GM21367 (cell line): ENCODE measurements at regions not wholly inside any gene's neighbourhood (a gene's known extent, or its start where the extent isn't known, plus 50 kb on each side); places are given as distances from the start of the nearest gene placed in this dataset.

Source experiments
- ATAC-seq: cut with Tn5 transposase; IDR thresholded peaks from one replicate; pipeline ENCODE4 v1.9.1; 2021; ENCODE audit not compliant: unreplicated experiment

DNA sequence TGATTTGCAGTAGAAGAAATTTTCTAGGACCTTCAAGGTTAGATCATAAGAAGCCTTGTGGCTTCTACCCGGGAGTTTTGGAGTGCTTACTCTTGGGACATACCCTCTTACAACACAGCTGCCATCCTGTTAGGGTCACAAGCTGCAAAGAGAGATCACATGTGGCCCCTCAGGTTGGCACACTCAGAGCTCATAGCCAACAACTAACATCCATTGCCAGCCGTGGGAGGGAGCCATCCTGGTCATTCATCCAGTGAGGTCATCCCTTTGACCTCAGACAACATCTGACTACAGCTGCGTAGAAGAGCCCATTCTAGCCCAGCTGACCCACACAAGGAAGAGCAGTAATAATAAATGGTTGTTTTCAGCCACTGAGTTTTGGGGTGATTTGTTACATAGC lies 76.9 kb upstream of the NABP1 start:
- no peak for ATAC-seq

DNA sequence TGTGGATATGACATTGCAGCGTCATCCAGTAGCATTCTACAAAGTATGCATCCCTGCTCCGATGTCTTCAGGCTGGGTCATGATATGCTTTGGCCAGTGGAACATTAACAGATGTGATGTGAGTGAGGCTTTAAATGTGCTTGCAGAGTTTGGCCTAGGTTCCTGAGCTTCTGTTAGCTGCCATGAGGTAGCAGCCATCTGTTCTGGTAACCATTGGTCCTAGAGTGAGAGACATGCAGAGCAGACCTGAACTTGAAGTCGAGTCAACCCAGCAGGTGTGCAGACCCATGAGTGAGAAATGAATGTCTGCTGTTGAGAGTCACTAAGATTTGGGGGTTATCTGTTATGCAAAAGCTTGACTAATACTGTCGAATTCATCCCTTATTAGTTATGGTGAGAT lies 73.8 kb upstream of the NABP1 start:
- ATAC-seq = no peak

GRCh38 chr2:191607096-191607495 lies 70.8 kb upstream of the NABP1 start:
- ATAC-seq = no peak

DNA sequence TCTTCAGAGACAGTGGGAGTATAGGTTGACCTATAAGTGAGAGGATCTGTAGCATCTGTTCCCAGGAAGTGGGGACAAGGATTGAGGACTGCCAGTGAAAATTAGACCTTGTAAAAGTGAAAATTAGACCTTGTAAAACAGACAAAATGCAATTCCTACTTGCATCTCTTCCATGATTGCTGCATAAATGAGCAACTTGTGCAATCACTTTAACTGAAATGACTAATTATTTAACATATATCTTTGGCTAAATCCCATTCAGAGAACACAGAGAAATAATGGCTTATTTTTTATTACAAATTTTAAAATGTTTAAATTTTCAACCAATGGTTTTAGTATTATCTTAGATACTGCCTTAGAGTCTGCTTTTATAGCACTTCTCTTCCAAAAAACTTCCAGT lies 67.2 kb upstream of the NABP1 start:
- ATAC-seq = no peak

GRCh38 chr2:191611614-191612013 lies 66.3 kb upstream of the NABP1 start:
- ATAC-seq = peak; percentile 98

DNA sequence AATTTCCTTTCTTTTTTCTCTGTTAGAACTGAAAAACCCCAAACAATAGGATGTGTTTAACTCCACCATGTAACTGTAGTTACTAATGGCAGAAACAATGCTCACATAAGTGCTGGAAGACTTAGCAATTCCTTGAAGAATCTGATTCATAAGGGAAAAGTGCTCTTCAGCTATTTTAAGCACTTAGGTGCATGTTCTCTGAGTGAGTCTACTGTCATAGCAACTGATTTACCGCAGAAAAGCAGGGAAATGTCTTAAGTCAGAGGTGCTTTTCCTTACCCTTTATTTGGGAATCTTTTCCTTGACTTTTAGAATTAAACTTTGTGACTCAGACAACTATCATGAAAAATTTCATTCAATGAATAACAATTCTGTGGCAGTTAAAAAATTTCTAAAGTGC lies 65.4 kb upstream of the NABP1 start:
- ATAC-seq = no peak

DNA sequence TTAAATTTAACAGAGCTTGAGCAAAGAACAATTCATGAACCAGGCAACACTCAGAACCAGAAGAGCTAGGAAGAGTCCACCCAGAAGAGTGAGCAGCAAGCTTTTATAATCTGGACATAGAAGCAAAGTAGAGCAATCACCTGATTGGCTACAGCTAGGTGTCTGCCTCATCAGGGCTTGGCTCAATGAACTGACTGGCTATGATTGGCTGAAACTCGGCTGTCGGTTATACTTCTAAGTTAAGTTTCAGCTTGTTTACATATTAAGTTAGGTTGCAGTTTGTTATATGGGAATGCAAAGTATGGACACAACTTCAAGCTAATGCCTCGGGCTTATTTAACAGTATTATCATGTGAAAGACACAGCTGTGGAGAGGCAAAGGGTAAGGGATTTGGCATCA lies 63.2 kb upstream of the NABP1 start:
- no peak for ATAC-seq

- ATAC-seq = no peak
Measured at GRCh38 chr2:191615596-191615995, 62.3 kb upstream of the NABP1 start.

DNA sequence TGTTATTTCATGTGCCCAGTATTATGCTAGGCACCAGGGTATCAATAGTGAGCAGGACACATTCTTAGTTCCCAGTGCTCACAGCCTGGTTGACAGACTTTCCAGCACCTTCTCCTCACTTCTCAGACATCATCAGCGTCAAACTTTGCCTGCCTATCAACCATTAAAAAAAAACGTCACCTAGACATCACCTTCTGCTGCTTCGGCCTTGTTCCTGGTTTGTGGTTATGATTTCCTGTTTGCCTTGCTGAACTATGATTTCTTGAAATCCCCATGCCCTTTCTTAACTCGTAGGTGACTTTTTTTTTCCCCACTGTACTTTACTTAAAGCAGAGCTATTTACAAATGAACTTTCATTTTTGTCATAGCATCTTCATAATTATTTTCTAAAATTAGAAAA lies 60.4 kb upstream of the NABP1 start:
- peak; percentile 95 for ATAC-seq

GRCh38 chr2:191618046-191618780 lies 59.7 kb upstream of the NABP1 start:
- ATAC-seq = no peak

DNA sequence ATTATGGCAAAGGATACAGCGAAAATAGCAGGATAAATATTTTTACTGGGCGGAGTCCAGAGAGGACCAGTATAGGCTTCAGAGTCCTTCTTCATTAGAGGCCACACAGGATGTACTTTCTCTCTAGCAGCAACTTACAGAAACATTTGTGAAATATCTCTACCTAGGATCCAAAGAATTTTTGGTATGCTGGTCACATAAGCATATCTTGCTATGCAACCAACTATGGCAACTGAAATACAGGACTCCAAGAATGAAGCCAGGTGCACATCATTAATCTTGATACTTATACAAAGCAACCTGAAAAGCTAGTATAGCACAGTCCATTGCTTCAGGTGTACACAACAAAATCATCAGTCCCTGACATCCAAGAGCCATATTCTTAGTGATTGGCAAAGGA lies 59.1 kb upstream of the NABP1 start:
- no peak for ATAC-seq

DNA sequence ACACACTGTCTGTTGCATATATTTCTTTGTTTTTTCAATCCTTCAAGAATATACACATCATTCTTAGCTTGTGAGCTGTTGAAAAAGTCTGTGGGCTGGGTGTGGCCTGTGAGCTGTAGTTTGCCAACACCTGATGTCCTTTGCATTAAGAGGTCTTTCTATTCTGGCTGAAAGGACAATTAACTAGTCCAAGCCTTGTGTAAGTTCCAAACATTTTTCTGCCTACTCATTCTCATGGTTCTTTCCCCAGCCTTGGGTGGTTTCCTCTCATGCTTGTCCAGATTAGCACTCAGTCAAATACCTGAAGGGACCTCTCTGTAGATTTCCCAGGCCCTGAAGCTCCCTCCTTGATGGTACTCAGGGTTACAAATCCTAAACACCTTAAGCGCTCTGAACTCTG lies 57.8 kb upstream of the NABP1 start:
- no peak for ATAC-seq

DNA sequence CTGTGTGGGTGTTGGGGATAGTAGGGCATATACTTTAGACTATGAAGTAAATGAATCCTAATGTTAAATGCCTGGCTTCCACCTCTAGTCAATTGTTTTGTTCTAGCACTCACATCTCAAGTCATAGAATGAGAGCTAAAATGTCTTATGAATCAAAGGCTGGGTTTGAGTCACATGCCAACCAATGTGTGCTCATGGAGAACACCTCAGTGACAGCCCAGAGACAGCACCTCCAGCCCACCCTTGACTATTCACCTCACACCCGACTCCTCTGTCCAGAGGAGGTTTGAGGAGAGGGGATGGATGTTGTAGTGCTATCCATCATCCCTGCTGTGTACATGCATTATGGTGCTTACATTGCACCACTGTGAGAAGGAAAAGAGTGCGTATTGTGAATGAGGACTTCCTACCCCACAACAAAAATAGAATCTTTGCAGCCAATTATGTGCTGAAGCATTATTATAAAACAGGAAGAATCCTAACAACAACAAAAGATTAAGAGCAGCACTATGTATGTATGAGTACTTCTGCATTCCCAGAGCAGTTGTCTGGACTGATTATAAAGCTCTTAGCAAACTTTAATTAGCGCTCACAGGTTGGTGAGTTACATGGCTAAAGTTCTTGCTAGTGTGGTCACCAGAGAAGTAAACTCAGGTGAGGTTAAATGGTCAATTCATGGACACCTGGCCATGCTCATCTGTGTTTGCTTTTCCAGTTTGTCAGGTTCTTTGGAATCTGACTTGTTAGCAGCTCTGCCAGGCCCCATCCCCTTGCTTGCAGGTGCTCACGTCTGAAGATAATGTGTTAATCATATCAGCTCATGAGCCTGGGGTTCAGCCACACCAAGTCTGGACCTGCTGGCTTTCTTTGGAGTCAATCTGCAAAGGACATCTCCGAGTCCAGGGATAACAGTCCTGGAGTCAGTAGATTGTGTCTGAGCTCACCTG lies 55.3 kb upstream of the NABP1 start:
- ATAC-seq = no peak

DNA sequence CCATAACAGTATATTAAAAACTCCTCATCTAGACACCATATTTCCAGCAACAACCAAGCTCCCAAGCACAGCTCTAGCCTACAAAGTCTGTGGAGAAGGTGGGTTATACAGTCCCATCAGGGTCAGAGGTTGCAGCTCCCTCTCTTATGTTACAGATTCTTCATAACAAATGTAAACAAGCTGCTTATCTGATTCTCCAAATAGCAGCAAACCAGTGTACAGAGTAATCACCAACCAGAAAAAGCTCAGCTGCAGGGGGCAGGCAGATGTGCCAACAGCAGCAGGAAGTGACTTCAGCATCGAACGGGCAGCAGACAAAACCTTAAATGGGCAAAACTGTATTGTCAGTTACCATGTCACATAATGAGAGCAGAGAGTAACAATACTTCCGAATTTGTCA lies 52.9 kb upstream of the NABP1 start:
- ATAC-seq = no peak

DNA sequence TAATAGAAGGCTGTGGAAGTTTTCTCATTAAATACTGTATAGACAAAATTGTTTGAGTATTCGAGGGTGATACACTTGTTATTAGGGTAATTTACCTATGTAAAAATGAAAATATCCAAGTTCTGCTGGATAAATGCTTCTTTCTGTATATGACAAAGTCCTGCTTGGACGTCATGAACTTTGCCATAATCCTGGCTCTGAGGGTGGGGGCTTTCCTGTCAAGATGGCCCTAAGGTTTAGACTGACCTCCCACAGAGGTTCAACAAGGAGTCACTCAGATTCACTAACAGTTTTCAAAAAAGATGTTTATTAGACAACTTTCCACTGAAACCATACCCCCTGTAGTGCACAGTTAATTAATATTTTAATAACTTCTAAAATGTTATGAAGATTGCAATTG lies 52.5 kb upstream of the NABP1 start:
- no peak for ATAC-seq

GRCh38 chr2:191626497-191627151 lies 51.3 kb upstream of the NABP1 start:
- ATAC-seq = no peak

DNA sequence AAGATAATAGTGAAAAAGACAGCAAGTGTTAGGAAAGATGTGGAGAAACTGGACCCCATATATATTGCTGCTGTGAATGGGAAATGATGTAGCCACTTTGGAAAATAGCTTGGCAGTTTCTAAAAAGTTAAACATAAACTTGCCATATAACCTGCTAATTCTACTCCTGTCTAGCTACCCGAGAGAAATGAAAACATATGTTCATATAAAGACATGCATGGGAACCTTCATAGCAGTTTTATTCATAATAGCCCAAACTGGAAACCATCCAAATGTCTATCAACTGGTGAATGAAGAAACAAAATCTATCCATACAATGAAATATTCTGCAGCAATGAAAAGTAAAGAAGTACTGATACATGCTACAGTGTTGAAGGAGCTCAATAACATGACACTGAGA lies 50.4 kb upstream of the NABP1 start:
- no peak for ATAC-seq
